Islet precursor cell (in vitro differentiated cells): ENCODE measurements at regions not wholly inside any gene's neighbourhood (a gene's known extent, or its start where the extent isn't known, plus 50 kb on each side); places are given as distances from the start of the nearest gene placed in this dataset.
"Not testable (repeated sequence)": the region's sequence is repeated elsewhere in the genome, so short reads cannot be mapped to it uniquely, and the experiment has no call there.

Experiments used
- DNase-seq: peaks from one replicate; pipeline ENCODE4 v3.0.0-alpha.2; 2018

GRCh38 chr3:193129607-193130006, 111.4 kb upstream of the PLAAT1 start:
- no peak for DNase-seq

GRCh38 chr3:193130576-193130975, 110.4 kb upstream of the PLAAT1 start:
- no peak for DNase-seq

GRCh38 chr3:193132241-193132640, 108.8 kb upstream of the PLAAT1 start:
- DNase-seq: no peak

- DNase-seq: no peak
Measured at GRCh38 chr3:193132964-193133363, 108.1 kb upstream of the PLAAT1 start.

GRCh38 chr3:193134856-193135255, 106.2 kb upstream of the PLAAT1 start:
- peak; percentile 82 for DNase-seq

- DNase-seq: no peak
Measured at GRCh38 chr3:193140381-193140780, 100.6 kb upstream of the PLAAT1 start.

- DNase-seq: no peak
Measured at GRCh38 chr3:193145248-193145647, 95.8 kb upstream of the PLAAT1 start.

GRCh38 chr3:193148688-193149473, 92.1 kb upstream of the PLAAT1 start:
- no peak for DNase-seq

GRCh38 chr3:193149998-193150397, 91.0 kb upstream of the PLAAT1 start:
- DNase-seq: no peak

GRCh38 chr3:193155044-193155781, 85.8 kb upstream of the PLAAT1 start:
- not testable (repeated sequence) for DNase-seq

GRCh38 chr3:193157051-193157450, 84.0 kb upstream of the PLAAT1 start:
- DNase-seq: no peak

- no peak for DNase-seq
Measured at GRCh38 chr3:193165431-193166120, 75.4 kb upstream of the PLAAT1 start.

- no peak for DNase-seq
Measured at GRCh38 chr3:193168931-193169330, 72.1 kb upstream of the PLAAT1 start.

GRCh38 chr3:193174140-193174539, 66.9 kb upstream of the PLAAT1 start:
- peak; percentile 67 for DNase-seq

- not testable (repeated sequence) for DNase-seq
Measured at GRCh38 chr3:193179332-193180012, 61.5 kb upstream of the PLAAT1 start.

- DNase-seq: no peak
Measured at GRCh38 chr3:193187070-193187722, 53.8 kb upstream of the PLAAT1 start.

- peak; percentile 80 for DNase-seq
Measured at GRCh38 chr3:193190146-193190786, 50.8 kb upstream of the PLAAT1 start.
